ENCODE measurements at regions not wholly inside any gene's neighbourhood (a gene's known extent, or its start where the extent isn't known, plus 50 kb on each side); places are given as distances from the start of the nearest gene placed in this dataset.

GRCh38 chr6:156161471-156161870 is 615.7 kb upstream of the ARID1B start:
- Histone ChIP-seq H3K9me3 (no peaks in the 10 kb centered on the region), H3K36me3 (no peaks in the 10 kb centered on the region), H3K27me3 (no peaks in the 10 kb centered on the region), H3K4me1 (peaks cover 0 to 1% of the 10 kb centered on the region in 2 donors), H3K4me3 (no peak overlapping the region), H3K27ac (no peak overlapping the region)
- intact Hi-C loops (cut with DNase I): no loop called here
- DNase-seq (ENCODE audit: low spot score in 2 of 2): no peak
- no peak for TF ChIP-seq CTCF (IDR thresholded peaks at IDR 0.05)

- intact Hi-C loops (cut with DNase I): no loop called here
- Histone ChIP-seq H3K36me3 (no peaks in the 10 kb centered on the region), H3K27me3 (no peaks in the 10 kb centered on the region), H3K9me3 (no peaks in the 10 kb centered on the region), H3K4me1 (no peaks in the 10 kb centered on the region), H3K27ac (no peak overlapping the region), H3K4me3 (no peak overlapping the region)
- no peak for DNase-seq (ENCODE audit: low spot score in 2 of 2)
- TF ChIP-seq CTCF (IDR thresholded peaks at IDR 0.05): no peak
Observed at GRCh38 chr6:156160795-156161165, 616.4 kb upstream of the ARID1B start.

- Histone ChIP-seq H3K27ac (no peak overlapping the region), H3K4me1 (no peaks in the 10 kb centered on the region), H3K36me3 (no peaks in the 10 kb centered on the region), H3K4me3 (no peak overlapping the region), H3K27me3 (no peaks in the 10 kb centered on the region), H3K9me3 (no peaks in the 10 kb centered on the region)
- no peak for TF ChIP-seq CTCF (IDR thresholded peaks at IDR 0.05)
- intact Hi-C loops (cut with DNase I): no loop called here
- DNase-seq (ENCODE audit: low spot score in 2 of 2): no peak
Observed at GRCh38 chr6:156160007-156160794, 617.0 kb upstream of the ARID1B start.

- Histone ChIP-seq H3K4me3 (no peak overlapping the region), H3K36me3 (no peaks in the 10 kb centered on the region), H3K27ac (no peak overlapping the region), H3K27me3 (no peaks in the 10 kb centered on the region), H3K9me3 (no peaks in the 10 kb centered on the region), H3K4me1 (peaks cover 0 to 2% of the 10 kb centered on the region in 2 donors)
- intact Hi-C loops (cut with DNase I): no loop called here
- TF ChIP-seq CTCF (IDR thresholded peaks at IDR 0.05): no peak
- no peak for DNase-seq (ENCODE audit: low spot score in 2 of 2)
Observed at GRCh38 chr6:156154896-156155295, 622.3 kb upstream of the ARID1B start.

- Histone ChIP-seq H3K4me3 (no peak overlapping the region), H3K9me3 (no peaks in the 10 kb centered on the region), H3K27ac (no peak overlapping the region), H3K27me3 (no peaks in the 10 kb centered on the region), H3K4me1 (peaks cover 0 to 2% of the 10 kb centered on the region in 2 donors), H3K36me3 (no peaks in the 10 kb centered on the region)
- intact Hi-C loops (cut with DNase I): no loop called here
- TF ChIP-seq CTCF (IDR thresholded peaks at IDR 0.05): no peak
- DNase-seq (ENCODE audit: low spot score in 2 of 2): no peak
Observed at GRCh38 chr6:156150391-156150790, 626.8 kb upstream of the ARID1B start.

Measured in ascending aorta (tissue), 2 donors.